Heart right ventricle (tissue), 16 donors: ENCODE measurements at regions not wholly inside any gene's neighbourhood (a gene's known extent, or its start where the extent isn't known, plus 50 kb on each side); places are given as distances from the start of the nearest gene placed in this dataset.

Experiments used
- ATAC-seq, 8 donors: fragments of 200-7000 bp; cut with Tn5 transposase; one replicate each; pipeline ENCODE4 v1.9.1; 2020; ENCODE audit warnings: mild to moderate bottlenecking in 8 of 8, moderate library complexity in 8 of 8, moderate number of reproducible peaks in 1 of 8
- DNase-seq, 2 donors: peaks; one replicate each; pipeline ENCODE4 v3.0.0-alpha.2; 2020
- H3K27ac ChIP-seq, 10 donors: fragments of 200-600 bp; sonication (generic) in 2 of 10; one replicate each; pipeline versions ENCODE4 v1.5.0 to v1.8.0; 2020 to 2022; ENCODE audit warnings: mild to moderate bottlenecking in 3 of 10
- H3K27me3 ChIP-seq, 7 donors: fragments of 200-600 bp; one replicate each; pipeline ENCODE4 v1.8.0; 2021 to 2022; ENCODE audit warnings: mild to moderate bottlenecking in 2 of 7
- H3K36me3 ChIP-seq, 9 donors: fragments of 200-600 bp; sonication (generic) in 1 of 9; one replicate each; pipeline versions ENCODE4 v1.5.0 to v1.8.0; 2020 to 2022; ENCODE audit warnings: mild to moderate bottlenecking in 2 of 9
- H3K4me1 ChIP-seq, 9 donors: fragments of 200-600 bp; sonication (generic) in 1 of 9; one replicate each; pipeline versions ENCODE4 v1.5.0 to v1.8.0; 2020 to 2022; ENCODE audit warnings: mild to moderate bottlenecking in 4 of 9
- H3K4me3 ChIP-seq, 10 donors: fragments of 200-600 bp; sonication (generic) in 2 of 10; one replicate each; pipeline versions ENCODE4 v1.5.0 to v1.8.0; 2020 to 2022; ENCODE audit warnings: mild to moderate bottlenecking in 7 of 10, moderate library complexity in 2 of 10
- H3K9me3 ChIP-seq, 11 donors: fragments of 200-600 bp in 10 of 11; sonication (generic) in 2 of 11; one replicate each; pipeline versions ENCODE4 v1.5.0 to v1.8.0; 2013 to 2022; ENCODE audit warnings: mild to moderate bottlenecking in 2 of 11, control low read depth in 1 of 11, moderate library complexity in 1 of 11
- WGBS, 2 donors: extraction: QIAGEN DNeasy Blood & Tissue Kit; methylation state at CpG; one replicate each; pipeline ENCODE4 v1.1.7; 2013; ENCODE audit warnings: inconsistent platforms in 1 of 2; 5-methylcytosine and 5-hydroxymethylcytosine counted together
- intact Hi-C, 10 donors: fragments of 100-400 bp; cut with DNase I; formaldehyde crosslinking; loops; one replicate each; pipeline versions ENCODE4 v1.11.1 to v1.14.2; 2022
- TF ChIP-seq, protein P1 (sequence below), 9 donors: fragments of 200-600 bp; sonication (generic) in 2 of 9; IDR thresholded peaks; one replicate each; pipeline versions ENCODE4 v1.5.0 to v1.8.0; 2021 to 2022; ENCODE audit warnings: antibody characterized with exemption in 9 of 9, mild to moderate bottlenecking in 5 of 9, moderate library complexity in 1 of 9
- donor health status: Arrhythmogenic right ventricular cardiomyopathy.
- donor health status: ischemic (EF 13 %, LVEDD 7.1; RV severe dilation, severe dysfunction).
- donor health status: healthy with polysubstance abuse.
- donor health status: DM: no; HTN: yes; CAD: no.
- donor health status: DM: no; HTN: no; CAD: no.
- donor health status: ischemic (EF 25% LVEDD 6.9; RV normal size, moderate dysfunction).
- donor health status: ischemic (EF 25% LVEDD 5.7; RV mildly dilated, moderate dysfunction).
- donor health status: healthy.
- donor health status: DM: yes; HTN: yes; CAD: no.
- donor health status: Ischemic cardiomyopathy.
- donor health status: ischemic (EF 35%, LVEDD 5.7; RV mildly dilated, moderate dysfunction).
- donor health status: nonischemic (EF 11% LVEDD 7.7; RV severe dilation, severe dysfunction).
- donor health status: DM: yes; HTN: yes; CAD: no.
- donor health status: PGD.
- donor health status: ischemic (EF 29% LVEDD 5.4; RV normal size, mild dysfunction).
- donor health status: nonischemic (EF 23%, LVEDD 6.1; RV moderate dilation, normal function).

- Histone ChIP-seq H3K27ac (no peak overlapping the region), H3K4me1 (no peaks in the 10 kb centered on the region), H3K27me3 (peaks cover 0 to 3% (median 0%) of the 10 kb centered on the region in 7 donors), H3K4me3 (no peak overlapping the region), H3K36me3 (no peaks in the 10 kb centered on the region), H3K9me3 (no peaks in the 10 kb centered on the region)
- 89 to 94% methylated on average over 6 of the region's 6 CpGs for WGBS, 2 donors
- ATAC-seq (no peak), DNase-seq (no peak)
- TF ChIP-seq, protein P1, sequence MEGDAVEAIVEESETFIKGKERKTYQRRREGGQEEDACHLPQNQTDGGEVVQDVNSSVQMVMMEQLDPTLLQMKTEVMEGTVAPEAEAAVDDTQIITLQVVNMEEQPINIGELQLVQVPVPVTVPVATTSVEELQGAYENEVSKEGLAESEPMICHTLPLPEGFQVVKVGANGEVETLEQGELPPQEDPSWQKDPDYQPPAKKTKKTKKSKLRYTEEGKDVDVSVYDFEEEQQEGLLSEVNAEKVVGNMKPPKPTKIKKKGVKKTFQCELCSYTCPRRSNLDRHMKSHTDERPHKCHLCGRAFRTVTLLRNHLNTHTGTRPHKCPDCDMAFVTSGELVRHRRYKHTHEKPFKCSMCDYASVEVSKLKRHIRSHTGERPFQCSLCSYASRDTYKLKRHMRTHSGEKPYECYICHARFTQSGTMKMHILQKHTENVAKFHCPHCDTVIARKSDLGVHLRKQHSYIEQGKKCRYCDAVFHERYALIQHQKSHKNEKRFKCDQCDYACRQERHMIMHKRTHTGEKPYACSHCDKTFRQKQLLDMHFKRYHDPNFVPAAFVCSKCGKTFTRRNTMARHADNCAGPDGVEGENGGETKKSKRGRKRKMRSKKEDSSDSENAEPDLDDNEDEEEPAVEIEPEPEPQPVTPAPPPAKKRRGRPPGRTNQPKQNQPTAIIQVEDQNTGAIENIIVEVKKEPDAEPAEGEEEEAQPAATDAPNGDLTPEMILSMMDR (IDR thresholded peaks at IDR 0.05): no peak
- intact Hi-C loops: no loop called here
These were observed 413.7 kb downstream of the IRS2 start for GRCh38 chr13:109372666-109373065.

GRCh38 chr13:109371066-109371465, 415.3 kb downstream of the IRS2 start:
- Histone ChIP-seq H3K27me3 (peaks cover 0 to 3% (median 0%) of the 10 kb centered on the region in 7 donors), H3K36me3 (no peaks in the 10 kb centered on the region), H3K4me3 (no peak overlapping the region), H3K4me1 (no peaks in the 10 kb centered on the region), H3K27ac (no peak overlapping the region), H3K9me3 (no peaks in the 10 kb centered on the region)
- 63 to 64% methylated on average over 8 of the region's 8 CpGs for WGBS, 2 donors
- ATAC-seq (no peak), DNase-seq (no peak)
- TF ChIP-seq, protein P1 (IDR thresholded peaks at IDR 0.05): no peak
- intact Hi-C loops: no loop called here

- peaks cover 0 to 3% (median 0%) of the 10 kb centered on the region in 7 donors for H3K27me3 ChIP-seq
- H3K4me3 ChIP-seq: no peak overlapping the region
- ATAC-seq: no peak
- H3K9me3 ChIP-seq: peaks cover 0 to 5% (median 0%) of the 10 kb centered on the region in 11 donors
- TF ChIP-seq, protein P1 (IDR thresholded peaks at IDR 0.05): no peak
- H3K27ac ChIP-seq: no peak overlapping the region
- no peaks in the 10 kb centered on the region for H3K4me1 ChIP-seq
- DNase-seq: no peak
- intact Hi-C loops: no loop called here
- 85 to 91% methylated on average over 10 of the region's 10 CpGs for WGBS, 2 donors
- no peaks in the 10 kb centered on the region for H3K36me3 ChIP-seq
These were observed 415.9 kb downstream of the IRS2 start for GRCh38 chr13:109370496-109370895.

DNA sequence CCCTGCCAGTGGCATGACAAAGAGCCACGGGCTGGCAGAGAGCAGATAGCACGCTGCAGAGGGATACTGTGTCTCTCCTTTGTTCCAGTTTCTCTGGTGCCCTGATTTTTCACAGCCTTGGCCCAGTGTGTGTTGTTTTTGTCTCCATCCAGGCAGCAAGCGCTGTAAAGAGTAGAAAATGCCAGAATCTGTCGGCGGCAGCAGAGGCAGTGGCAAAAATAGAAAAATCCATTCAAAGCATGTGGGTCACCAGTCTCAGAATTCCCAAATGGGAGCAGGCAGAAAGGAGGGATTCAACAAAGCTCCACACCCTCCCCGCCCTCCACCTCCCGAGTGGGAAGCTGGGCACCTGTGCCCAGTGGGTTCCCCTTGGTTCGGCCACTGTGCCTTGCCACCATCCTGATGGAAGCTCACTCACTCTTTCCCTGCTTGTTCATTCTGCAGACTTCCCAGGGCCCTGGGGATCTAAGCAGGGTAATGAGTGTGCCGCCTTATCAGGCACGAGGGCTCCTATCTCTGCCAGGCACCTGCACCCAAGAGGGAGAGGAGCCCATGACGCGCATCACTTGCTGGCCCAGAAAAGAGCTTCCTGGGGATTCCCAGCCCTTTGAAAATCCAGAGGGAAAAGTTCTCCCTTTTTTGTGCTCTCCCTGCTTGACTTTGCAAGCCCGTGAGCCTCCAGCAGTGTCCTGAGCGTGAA, 416.9 kb downstream of the IRS2 start:
- Histone ChIP-seq H3K9me3 (peaks cover 0 to 6% (median 0%) of the 10 kb centered on the region in 11 donors), H3K27ac (no peak overlapping the region), H3K4me3 (no peak overlapping the region), H3K27me3 (peaks cover 0 to 3% (median 0%) of the 10 kb centered on the region in 7 donors), H3K4me1 (no peaks in the 10 kb centered on the region), H3K36me3 (no peaks in the 10 kb centered on the region)
- intact Hi-C loops: no loop called here
- DNase-seq (no peak), ATAC-seq (peak in 4 of 8 donors; percentile 12 to 56 (median 42))
- 62 to 75% methylated on average over 14 of the region's 14 CpGs for WGBS, 2 donors
- TF ChIP-seq, protein P1 (IDR thresholded peaks at IDR 0.05): no peak
